SJSA1 (cell line): ENCODE measurements at regions not wholly inside any gene's neighbourhood (a gene's known extent, or its start where the extent isn't known, plus 50 kb on each side); places are given as distances from the start of the nearest gene placed in this dataset.

Source experiments
- DNase-seq, 2 experiments: peaks; one replicate each; pipeline ENCODE4 v3.0.0-alpha.2; 2015 to 2020; ENCODE audit warnings: low spot score in 2 of 2, low read depth in 1 of 2
- H3K27ac ChIP-seq: fragments of 250-450 bp; sonication (Bioruptor Pico); 2 replicates; pipeline ENCODE4 v1.5.1; 2020; ENCODE audit warnings: mild to moderate bottlenecking, moderate library complexity
- H3K27me3 ChIP-seq: fragments of 250-450 bp; sonication (Bioruptor Pico); replicated peaks from 2 replicates; pipeline ENCODE4 v1.5.1; 2020; ENCODE audit warnings: mild to moderate bottlenecking, moderate library complexity
- H3K36me3 ChIP-seq: fragments of 250-450 bp; sonication (Bioruptor Pico); 2 replicates; pipeline ENCODE4 v1.5.1; 2020; ENCODE audit warnings: mild to moderate bottlenecking
- H3K4me1 ChIP-seq: fragments of 250-450 bp; sonication (Bioruptor Pico); replicated peaks from 2 replicates; pipeline ENCODE4 v1.6.1; 2021; ENCODE audit warnings: mild to moderate bottlenecking
- H3K4me3 ChIP-seq: fragments of 250-450 bp; sonication (Bioruptor Pico); 2 replicates; pipeline ENCODE4 v1.5.1; 2020; ENCODE audit warnings: mild to moderate bottlenecking
- H3K9me3 ChIP-seq: fragments of 250-450 bp; sonication (Bioruptor Pico); replicated peaks from 2 replicates; pipeline ENCODE4 v1.5.1; 2020; ENCODE audit warnings: mild to moderate bottlenecking

DNA sequence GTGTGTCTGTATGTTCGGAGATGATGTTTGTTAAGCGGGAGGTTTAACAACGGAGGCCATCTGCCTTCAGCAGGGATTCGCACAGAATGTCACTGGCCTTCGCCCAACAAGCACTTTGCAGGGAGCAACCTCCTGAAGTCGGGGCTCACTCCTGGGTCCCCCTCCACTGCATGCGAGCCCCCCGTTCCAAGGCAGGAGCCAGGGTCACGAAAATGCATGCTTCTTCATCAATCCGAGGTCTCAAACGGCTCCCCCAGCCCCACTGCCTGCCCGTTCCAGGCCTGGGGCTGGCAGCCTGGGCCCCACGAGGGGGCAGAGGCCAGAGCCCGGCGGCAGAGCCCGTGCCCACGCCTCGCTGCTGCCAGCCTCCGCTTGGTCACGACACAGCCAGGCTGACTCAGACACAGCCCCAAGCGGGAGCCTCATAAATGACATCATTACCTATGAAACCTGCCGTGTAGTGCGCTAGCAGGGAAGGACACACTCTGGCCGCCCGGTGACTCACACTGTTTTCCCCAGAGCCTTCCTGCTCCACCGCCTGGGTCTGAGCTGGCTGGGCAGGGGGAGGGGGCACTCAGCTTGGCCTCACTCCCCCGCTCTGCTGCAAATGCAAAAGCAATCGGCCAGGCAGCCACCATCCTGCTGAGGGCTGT is 169.5 kb upstream of the RTL1 start:
- Histone ChIP-seq H3K9me3 (no peaks in the 10 kb centered on the region), H3K36me3 (peaks cover 18% of the 10 kb centered on the region), H3K4me1 (peaks cover 10% of the 10 kb centered on the region), H3K27ac (no peak overlapping the region), H3K27me3 (no peaks in the 10 kb centered on the region), H3K4me3 (no peak overlapping the region)
- peak; percentile 67 to 88 for DNase-seq

- Histone ChIP-seq H3K27me3 (no peaks in the 10 kb centered on the region), H3K36me3 (peaks cover 18% of the 10 kb centered on the region), H3K4me3 (no peak overlapping the region), H3K27ac (no peak overlapping the region), H3K4me1 (peaks cover 10% of the 10 kb centered on the region), H3K9me3 (no peaks in the 10 kb centered on the region)
- DNase-seq, result no peak
These were observed 170.1 kb upstream of the RTL1 start for GRCh38 chr14:101073598-101073965.

DNA sequence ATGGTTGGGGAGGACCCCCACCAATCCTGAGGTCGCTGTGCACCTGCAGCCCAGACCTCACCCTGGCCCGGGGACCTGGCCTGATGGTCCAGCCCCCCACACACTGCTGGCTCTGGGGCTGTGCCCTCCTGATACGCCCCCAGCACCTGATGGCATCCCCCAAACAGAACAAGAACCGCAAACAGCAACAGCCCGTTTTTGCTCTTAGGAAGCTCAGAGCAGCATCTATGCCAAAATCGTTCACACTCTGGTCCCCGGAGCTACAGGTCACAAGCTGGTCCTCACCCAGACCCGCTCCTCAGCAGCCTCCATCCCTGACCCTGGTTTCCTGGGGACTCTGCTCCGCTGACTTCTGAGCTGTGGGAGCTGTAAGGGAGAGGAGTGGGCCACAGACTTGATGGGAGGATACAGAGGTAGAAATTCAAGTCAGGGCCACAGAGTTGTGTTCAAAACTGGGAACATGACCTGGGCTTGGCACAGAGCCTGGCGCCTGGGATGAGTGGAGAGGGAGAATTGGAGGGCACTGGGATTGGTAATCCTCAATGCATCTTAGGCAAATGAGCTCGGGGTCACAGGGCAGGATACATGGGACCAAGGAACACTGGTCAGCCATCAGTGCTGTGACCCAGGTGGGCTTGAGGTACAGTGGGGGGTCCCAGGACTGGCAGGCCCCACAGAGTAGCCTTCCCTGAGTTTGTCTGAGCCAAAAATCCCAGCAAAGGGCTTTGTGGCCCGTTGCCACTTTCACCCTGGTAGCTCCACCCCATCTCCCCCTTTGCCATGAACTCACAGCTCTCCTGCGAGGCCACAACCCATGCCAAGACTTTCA is 170.9 kb upstream of the RTL1 start:
- peak in 1 of 2 experiments; percentile 28 for DNase-seq
- Histone ChIP-seq H3K27ac (no peak overlapping the region), H3K27me3 (no peaks in the 10 kb centered on the region), H3K9me3 (no peaks in the 10 kb centered on the region), H3K36me3 (peaks cover 17% of the 10 kb centered on the region), H3K4me3 (no peak overlapping the region), H3K4me1 (peaks cover 10% of the 10 kb centered on the region)

DNA sequence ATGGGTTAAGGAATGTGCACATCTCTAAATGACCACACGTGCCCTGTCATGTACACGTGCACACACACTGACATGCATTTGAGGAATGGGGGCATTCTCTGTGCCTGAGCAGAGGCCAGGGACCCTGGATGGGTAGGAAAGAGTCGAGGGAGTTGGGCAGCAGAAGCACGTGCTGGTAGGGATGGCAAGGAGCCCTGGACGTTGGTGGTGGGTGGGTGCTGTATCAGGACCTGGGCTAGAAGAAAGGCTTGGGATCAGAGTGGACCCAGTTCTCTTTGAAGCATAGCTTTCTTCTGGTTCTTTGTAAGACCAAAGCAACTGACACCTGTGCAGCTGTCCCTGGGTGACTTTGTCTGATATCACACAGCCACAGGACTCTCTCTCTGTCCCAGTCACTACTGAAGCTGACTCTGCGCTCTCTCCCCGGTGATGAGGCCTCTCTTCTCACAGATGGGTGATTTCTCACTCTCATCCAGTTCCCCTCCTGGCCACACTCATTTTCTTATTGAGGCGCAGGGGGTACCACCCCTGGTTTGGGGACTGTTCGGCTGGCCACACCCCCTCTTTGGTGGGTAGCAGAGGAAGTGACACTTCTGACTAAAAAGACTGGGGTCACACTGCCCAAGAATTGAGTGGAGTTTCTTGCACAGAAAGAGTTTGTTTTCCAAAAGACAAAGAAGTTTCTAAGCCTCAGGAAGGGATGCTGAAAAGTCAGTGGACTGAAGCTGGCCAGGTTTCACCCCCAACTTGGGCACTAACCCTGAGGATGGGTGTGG is 171.7 kb upstream of the RTL1 start:
- DNase-seq, result peak in 1 of 2 experiments; percentile 33
- no peak overlapping the region for H3K4me3 ChIP-seq
- peaks cover 10% of the 10 kb centered on the region for H3K4me1 ChIP-seq
- no peaks in the 10 kb centered on the region for H3K27me3 ChIP-seq
- no peaks in the 10 kb centered on the region for H3K9me3 ChIP-seq
- peaks cover 11% of the 10 kb centered on the region for H3K36me3 ChIP-seq
- no peak overlapping the region for H3K27ac ChIP-seq

GRCh38 chr14:101075801-101076413 is 172.4 kb upstream of the RTL1 start:
- Histone ChIP-seq H3K4me3 (no peak overlapping the region), H3K4me1 (peaks cover 10% of the 10 kb centered on the region), H3K36me3 (peaks cover 5% of the 10 kb centered on the region; the same call in 1 of the 2 replicates), H3K9me3 (0 out of 2 replicates have a peak, but pooled peaks cover 2% of the 10 kb centered on the region), H3K27ac (no peak overlapping the region), H3K27me3 (no peaks in the 10 kb centered on the region)
- peak in 1 of 2 experiments; percentile 29 for DNase-seq

DNA sequence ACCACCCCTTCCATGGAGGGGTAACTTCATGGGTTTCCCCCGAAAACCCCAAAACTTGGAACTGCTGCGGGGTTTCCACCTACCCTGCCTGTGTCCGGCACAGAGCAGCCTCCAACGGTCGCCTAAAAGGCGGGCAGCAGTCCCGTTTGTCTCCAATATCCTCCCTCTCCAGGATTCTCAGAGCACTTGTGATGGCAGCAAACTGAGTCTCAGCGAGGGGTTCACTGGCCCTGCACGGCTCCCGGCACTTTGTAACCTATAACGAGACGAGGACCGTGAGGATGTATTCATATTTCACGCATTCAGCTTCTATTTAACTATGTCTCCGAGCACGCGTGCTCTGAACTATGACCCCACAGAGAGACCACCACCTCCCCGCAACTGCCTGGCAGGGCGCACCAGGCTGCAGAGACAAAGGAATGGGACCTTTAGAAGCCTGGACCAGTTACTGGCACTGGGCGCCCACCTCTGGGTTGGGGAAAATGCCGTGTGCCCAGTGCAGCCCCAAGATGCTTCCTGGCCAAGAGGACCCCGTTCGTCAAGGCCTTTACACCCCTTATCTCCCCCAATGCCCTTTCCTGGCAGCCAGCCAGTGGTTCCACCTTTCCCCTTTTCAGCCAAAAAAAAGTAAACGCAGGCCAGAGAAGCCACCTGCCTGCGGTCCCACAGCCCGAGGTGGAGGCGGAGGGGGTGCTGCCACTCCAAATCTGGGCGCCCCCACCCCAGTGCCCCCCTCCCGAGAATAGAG is 173.1 kb upstream of the RTL1 start:
- Histone ChIP-seq H3K36me3 (0 out of 2 replicates have a peak, but pooled peaks cover 4% of the 10 kb centered on the region), H3K9me3 (0 out of 2 replicates have a peak, but pooled peaks cover 2% of the 10 kb centered on the region), H3K27me3 (no peaks in the 10 kb centered on the region), H3K4me3 (no peak overlapping the region), H3K4me1 (peaks cover 10% of the 10 kb centered on the region), H3K27ac (no peak overlapping the region)
- DNase-seq, result peak in 1 of 2 experiments; percentile 39

GRCh38 chr14:101077481-101078074 is 174.1 kb upstream of the RTL1 start:
- Histone ChIP-seq H3K27ac (no peak overlapping the region), H3K27me3 (no peaks in the 10 kb centered on the region), H3K4me3 (no peak overlapping the region), H3K4me1 (peaks cover 10% of the 10 kb centered on the region), H3K36me3 (0 out of 2 replicates have a peak, but pooled peaks cover 4% of the 10 kb centered on the region), H3K9me3 (0 out of 2 replicates have a peak, but pooled peaks cover 2% of the 10 kb centered on the region)
- peak in 1 of 2 experiments; percentile 30 for DNase-seq

DNA sequence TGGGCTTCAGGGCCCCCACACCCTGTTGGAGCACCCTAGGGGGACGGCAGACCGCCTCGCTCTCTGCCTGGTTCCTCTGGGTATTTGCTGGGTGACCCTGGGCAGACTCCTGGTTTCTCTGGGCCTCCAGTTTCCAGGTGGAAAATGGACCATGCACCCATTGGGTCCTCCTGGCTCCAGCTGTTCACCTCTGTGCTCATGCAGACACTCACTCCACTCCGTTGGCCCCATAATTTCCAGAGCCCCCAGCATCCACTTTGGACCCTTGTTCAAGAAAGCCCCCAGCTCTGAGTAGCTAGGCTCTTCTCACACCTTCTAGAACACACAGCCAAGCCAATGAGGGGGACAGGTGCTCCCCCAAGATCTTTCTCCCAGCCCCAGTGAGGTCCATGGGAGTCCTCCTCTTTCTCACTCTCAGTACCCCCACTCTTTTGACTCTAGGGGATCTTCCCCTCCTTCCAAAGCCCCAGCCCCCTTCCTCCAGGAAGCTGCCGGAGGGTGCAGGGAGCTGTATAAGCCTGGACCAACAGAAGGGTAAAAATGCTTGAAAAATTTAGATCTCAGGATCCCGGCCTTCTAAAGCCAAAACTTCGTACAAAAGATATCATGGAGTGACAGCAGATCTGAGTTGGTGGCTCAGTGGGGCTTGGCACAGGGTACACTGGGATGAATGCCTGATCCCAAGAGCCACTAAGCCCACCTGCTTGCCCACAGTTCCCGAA is 174.8 kb upstream of the RTL1 start:
- no peak overlapping the region for H3K4me3 ChIP-seq

DNA sequence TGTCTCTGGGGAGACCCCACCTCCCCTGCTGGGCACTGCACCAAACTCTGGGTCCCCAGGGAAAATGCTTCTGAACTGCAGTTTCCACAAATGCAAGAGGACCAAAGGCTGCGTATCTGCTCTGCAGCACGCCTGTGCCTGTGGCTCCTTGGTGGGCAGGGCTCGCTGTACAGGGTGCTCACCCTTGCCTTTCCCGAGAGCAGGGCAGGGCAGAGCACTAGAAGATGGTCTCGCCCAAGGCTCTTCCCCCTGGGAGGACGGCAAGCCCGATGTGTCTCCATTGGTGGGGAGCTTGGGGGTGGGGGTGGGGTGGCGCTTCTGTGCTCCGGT is 175.3 kb upstream of the RTL1 start:
- no peak overlapping the region for H3K4me3 ChIP-seq
- H3K27me3 ChIP-seq, result no peaks in the 10 kb centered on the region
- no peaks in the 10 kb centered on the region; the same call in 1 of the 2 replicates for H3K4me1 ChIP-seq
- H3K9me3 ChIP-seq, result 0 out of 2 replicates have a peak, but pooled peaks cover 2% of the 10 kb centered on the region
- no peaks in the 10 kb centered on the region for H3K36me3 ChIP-seq
- DNase-seq, result no peak
- H3K27ac ChIP-seq, result no peak overlapping the region

More for the DNA sequence above, 174.8 kb upstream of the RTL1 start:
- Histone ChIP-seq H3K27me3 (no peaks in the 10 kb centered on the region), H3K36me3 (no peaks in the 10 kb centered on the region), H3K9me3 (0 out of 2 replicates have a peak, but pooled peaks cover 2% of the 10 kb centered on the region), H3K27ac (no peak overlapping the region), H3K4me1 (peaks cover 4% of the 10 kb centered on the region)
- peak in 1 of 2 experiments; percentile 28 for DNase-seq

GRCh38 chr14:101080922-101081593 is 177.5 kb upstream of the RTL1 start:
- H3K36me3 ChIP-seq, result no peaks in the 10 kb centered on the region
- no peak overlapping the region for H3K27ac ChIP-seq
- no peaks in the 10 kb centered on the region for H3K4me1 ChIP-seq
- no peak overlapping the region for H3K4me3 ChIP-seq
- H3K27me3 ChIP-seq, result no peaks in the 10 kb centered on the region
- H3K9me3 ChIP-seq, result 0 out of 2 replicates have a peak, but pooled peaks cover 2% of the 10 kb centered on the region
- no peak for DNase-seq

DNA sequence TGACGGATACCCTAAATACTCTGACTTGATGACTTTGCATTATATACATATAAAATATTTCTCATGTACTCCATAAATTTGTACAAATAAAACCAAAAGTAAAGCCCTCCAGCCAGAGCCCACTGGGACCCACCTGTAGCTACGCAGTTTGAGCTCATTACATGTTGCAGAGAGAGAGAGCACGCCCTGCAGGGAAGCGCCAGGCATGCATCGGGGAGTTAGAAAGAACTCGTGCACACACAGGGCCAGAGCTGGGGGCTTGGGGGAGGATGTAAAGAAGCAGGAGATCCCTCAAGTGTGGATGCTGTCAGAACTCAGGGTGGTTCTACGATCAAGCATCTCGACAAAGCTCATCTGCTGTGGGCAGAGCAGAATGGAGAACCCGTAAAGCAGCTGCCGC is 178.5 kb upstream of the RTL1 start:
- H3K4me1 ChIP-seq, result no peaks in the 10 kb centered on the region
- peak in 1 of 2 experiments; percentile 22 for DNase-seq
- H3K4me3 ChIP-seq, result no peak overlapping the region
- no peaks in the 10 kb centered on the region for H3K27me3 ChIP-seq
- H3K36me3 ChIP-seq, result no peaks in the 10 kb centered on the region
- H3K27ac ChIP-seq, result no peak overlapping the region
- H3K9me3 ChIP-seq, result 0 out of 2 replicates have a peak, but pooled peaks cover 2% of the 10 kb centered on the region
